GM23248 (cell line): ENCODE measurements at regions not wholly inside any gene's neighbourhood (a gene's known extent, or its start where the extent isn't known, plus 50 kb on each side); places are given as distances from the start of the nearest gene placed in this dataset.

Experiments
- EZH2 ChIP-seq: fragments of 200-600 bp; sonication (generic); IDR thresholded peaks from 2 replicates; pipeline ENCODE4 v1.6.1; 2018; ENCODE audit warnings: antibody characterized with exemption, mild to moderate bottlenecking; ENCODE audit not compliant: insufficient read depth, poor library complexity, severe bottlenecking
- EZH2phosphoT487 ChIP-seq: fragments of 200-600 bp; sonication (generic); IDR thresholded peaks from 2 replicates; pipeline ENCODE4 v1.6.1; 2018; ENCODE audit warnings: antibody characterized with exemption, moderate library complexity, mild to moderate bottlenecking, low read depth; ENCODE audit not compliant: insufficient read depth

- TF ChIP-seq EZH2 (no peak), EZH2phosphoT487 (no peak)
These were observed 296.3 kb downstream of the GPAM start for GRCh38 chr10:111887266-111887665.
